Fibroblast of skin of left biceps (primary cell): ENCODE measurements at regions not wholly inside any gene's neighbourhood (a gene's known extent, or its start where the extent isn't known, plus 50 kb on each side); places are given as distances from the start of the nearest gene placed in this dataset.

Source experiments
- DNase-seq, 2 experiments: peaks; one replicate each; pipeline ENCODE4 v3.0.0-alpha.2; 2013; ENCODE audit warnings: low read depth in 2 of 2

DNA sequence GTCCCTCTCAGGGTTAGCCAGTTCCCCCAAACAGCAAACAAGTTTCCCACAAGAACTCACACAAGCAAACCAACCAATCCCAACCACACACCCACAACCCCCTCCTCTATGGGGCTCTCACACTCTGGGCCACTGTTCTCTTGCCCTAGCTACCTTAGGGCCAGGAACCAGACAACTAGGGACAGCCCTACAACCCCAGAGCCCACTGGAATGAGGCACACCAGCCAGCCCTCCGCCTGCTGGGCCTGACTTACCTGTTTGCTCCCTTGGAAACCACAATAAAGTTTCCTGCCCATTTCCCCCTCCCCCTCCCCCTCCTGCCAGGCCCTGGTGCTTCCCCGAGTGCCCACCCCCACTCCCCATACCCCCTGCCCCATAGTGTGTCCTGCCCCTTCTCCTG, 132.6 kb downstream of the WDR11 start:
- no peak for DNase-seq

DNA sequence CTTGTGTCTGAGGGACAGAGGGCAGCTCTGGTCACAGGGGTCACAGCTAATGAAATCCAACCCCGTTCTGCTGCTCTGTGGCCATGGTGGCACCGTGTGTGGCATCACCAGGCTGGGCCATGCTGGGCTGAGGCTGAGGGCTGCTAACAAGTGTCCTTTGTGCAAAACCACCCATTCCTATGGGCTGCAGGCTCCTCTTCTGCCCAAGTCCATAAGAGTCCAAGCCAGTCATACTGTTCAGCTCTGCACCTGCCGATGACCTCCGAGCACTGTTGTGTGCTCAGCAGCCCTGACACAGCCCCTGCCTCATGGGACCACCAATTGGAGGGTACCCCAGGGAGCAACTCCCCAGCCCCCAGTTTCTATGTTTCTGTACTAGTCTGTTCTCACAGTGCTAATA, 133.1 kb downstream of the WDR11 start:
- DNase-seq, result no peak

DNA sequence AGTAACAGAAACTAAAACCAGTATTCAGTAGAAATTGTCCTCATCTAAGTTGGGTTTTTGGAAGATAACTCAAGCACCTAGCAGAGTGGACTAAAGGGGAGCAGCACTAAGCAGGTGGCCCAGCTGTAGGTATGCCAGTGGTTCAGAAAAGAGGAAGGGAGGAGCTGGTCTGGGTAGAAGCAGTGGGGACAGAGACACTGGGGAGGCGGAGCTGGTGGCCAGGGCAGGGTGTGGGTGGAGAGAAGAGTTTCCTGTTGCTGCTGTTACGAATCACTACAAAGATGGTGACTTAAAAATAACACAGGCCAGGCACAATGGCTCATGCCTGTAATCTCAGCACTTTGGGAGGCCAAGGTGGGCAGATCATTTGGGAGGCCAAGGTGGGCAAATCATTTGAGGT, 136.2 kb downstream of the WDR11 start:
- DNase-seq, result no peak

DNA sequence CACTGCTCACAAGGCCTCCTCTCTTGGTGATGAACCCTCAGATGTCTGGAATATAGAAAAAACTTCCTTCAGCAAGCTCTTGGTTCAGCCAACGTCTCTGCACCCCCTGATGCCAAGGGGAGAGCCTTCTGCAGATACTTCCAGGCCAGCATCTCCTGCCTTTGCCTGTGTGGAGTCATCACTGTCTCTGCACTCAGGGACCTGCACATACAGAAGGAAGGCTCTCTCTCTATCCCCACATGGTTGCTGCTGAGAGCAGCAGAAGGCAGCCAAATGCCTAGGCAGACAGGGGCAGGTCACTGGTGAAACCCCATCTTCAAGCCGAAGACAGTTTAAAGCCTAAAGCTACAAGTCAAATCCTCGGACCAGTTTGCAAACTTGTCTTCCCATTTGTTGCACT, 137.6 kb downstream of the WDR11 start:
- no peak for DNase-seq

DNA sequence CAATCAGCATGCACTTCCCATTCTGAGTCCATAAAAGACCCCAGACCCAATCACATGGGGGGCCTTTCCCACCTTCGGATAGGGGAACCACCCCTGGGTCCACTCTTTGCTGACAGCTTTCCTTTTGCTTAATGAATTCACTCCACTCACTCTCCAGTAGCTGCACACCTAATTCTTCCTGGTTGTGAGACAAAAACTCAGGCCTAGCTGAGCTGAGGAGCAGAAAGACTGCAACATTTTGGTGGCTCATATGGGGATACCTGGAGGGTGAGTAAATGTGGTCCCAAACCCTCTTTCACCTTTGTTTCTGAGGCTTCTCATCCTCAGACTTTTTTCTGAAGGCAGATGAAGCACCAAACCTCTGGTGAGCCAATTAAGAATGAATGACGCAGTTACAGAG, 138.1 kb downstream of the WDR11 start:
- DNase-seq, result no peak

DNA sequence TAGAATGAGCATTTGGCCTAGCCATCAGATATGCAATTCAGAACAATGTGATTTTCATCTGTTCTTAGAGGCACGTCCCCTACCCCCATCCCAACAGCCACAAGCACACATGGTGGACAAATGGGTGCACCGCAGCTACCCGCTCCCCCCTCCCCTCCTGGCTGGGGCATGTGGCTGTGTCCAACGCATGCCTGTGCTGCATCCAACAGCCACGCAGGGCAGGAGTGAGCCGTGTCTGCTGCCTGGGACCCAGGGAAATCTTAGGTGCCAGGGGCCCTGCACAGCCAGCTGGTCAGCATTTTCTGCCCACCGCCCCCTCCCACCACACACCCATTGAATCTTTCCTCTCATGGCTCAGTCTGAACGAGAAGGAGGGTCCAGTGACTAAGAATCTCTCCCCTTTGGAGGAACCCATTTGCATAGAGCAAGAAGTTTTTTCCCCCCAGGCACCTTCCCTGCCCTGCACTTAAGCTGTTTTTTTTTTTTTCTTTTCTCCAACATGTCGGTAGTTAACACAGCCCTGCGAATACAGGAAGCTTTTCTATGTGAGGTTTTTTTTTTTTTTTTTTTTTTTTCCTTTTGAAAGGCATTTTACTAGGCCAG, 138.9 kb downstream of the WDR11 start:
- DNase-seq, result no peak

DNA sequence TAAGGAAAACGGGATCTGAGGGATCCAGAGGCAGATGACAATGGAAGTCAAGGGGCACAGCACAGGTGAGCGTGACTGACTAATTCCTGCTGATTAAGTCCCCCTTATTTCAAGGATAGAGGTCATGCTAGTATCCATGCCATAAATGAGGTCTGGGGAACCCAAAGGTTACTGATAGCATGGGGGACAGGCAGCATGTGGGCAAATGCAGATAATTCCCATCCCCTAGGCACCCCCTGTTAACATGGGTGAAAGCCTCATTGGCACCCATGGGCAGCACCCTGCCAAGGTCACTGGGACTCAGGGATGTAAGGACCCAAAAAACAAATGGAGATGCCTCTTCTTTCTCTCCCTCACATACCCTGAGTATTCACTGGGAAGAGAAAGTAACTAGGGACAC, 139.7 kb downstream of the WDR11 start:
- no peak for DNase-seq

DNA sequence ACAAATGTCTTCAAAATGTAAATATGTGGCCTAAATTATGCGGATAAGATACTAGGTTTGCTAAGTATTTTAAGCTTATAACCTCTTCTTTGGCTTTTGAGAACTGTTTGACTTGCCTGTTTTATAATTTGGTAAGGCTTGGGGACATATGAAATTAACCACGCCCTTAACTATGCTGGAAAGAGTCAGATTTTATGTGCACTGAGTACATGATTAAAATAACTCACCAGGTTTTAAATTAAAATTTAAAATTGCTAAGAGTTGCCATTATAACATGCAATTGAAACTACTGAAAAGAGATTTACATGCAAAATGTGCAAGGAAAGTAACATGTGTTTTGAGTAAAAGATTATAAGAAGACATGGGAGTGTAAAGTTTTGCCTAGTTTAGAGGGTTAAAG, 141.9 kb downstream of the WDR11 start:
- no peak for DNase-seq

DNA sequence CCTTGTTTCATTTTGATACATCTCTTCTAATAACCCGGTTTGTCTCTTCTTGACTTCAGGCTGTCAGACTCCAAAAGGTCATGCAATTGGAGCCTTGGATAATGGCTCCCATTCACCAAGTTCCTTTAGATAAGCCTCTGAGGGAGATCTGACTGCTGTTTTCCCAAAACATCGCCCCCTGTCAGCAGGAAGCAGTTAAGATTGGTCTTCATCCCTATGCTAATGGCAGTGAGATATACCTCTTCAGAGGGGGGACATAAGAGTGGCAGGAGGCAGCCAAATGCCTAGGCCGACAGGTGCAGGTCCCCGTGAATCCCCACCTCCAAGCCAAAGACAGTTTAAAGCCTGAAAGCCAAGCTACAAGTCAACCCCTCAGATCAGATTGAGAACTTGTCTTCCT, 144.6 kb downstream of the WDR11 start:
- no peak for DNase-seq

DNA sequence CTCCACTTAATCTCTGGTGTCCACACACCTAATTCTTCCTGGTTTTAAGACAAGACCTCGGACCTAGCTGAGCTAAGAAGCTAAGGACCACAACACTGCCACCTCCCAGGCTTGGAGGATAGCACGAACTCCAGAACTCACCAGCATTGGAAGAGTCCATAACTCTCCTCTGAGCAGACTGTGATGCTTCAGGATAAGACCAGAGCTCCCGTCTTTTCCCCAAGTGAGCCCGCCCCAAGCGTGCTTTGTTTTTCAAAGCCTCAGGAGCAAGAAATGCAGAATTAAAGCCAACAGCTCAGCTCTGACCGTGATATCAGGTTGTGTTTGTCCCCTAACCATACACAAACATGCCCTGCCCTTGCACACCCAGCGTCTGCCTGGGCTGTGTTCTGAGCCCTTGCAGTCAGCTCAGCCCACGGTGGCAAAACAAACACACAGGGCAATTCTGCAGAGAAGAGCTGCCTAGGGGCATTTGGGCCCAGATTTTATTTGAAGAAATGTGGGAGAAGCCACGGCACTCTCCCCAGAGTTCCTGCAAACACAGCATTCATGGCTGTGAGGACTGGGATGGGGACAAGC, 145.4 kb downstream of the WDR11 start:
- DNase-seq, result no peak

DNA sequence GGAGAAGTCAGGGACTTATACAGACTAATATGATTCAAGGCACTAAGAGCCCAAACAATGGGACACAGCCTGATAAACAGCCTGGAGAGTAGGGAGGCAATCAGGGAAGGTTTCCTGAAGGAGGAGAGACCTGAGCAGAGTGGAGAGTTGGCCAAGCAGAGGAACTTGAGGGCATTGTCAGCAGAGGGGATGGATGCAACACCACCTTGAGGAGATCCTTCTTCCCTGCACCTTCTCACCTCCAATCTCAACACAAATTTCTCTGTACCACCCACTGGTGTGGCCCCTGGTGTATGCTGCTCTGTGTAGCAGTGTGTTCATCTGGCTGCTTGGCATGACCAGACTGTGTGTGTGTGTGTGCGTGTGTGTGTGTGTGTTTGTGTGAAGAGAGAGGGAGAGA, 146.2 kb downstream of the WDR11 start:
- DNase-seq, result no peak

DNA sequence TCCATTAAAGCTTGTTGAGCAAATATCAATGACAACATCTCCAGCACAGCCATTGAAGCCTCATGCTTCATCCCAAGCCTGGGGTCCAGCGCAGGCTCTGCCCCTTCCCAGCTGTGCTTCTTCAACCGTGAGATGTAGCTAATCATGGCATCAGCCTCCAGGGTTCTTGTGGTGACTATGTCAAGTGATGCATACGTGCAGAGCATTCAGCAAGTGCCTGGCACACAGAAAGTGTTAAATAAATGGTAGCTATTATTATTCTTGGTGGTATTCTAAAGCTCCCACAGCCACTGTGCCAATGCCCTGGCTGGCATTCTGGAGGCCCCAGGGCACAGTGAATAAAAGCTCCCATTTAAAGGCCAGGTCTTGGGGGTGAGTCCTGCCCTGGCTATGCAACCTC, 146.6 kb downstream of the WDR11 start:
- DNase-seq, result no peak

DNA sequence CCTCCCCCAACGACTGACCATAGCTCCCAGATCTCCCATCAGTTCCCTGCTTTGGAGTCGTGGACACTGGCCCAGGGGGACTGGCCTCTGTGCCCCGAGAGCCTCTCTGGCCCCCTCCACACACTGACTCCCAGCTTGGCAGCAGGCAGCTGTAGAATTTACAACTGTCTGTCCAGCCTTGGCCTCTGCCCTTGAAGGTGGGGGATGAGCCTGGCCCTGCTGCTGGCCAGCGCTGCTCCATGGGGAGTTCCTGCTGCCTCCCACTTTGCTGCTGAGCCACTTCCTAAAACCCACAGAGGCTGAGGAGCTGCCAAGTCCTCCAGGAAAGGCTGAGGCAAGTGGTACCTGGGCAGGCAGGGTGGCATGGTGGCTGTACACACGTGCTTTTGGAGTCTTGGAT, 147.1 kb downstream of the WDR11 start:
- DNase-seq, result no peak

DNA sequence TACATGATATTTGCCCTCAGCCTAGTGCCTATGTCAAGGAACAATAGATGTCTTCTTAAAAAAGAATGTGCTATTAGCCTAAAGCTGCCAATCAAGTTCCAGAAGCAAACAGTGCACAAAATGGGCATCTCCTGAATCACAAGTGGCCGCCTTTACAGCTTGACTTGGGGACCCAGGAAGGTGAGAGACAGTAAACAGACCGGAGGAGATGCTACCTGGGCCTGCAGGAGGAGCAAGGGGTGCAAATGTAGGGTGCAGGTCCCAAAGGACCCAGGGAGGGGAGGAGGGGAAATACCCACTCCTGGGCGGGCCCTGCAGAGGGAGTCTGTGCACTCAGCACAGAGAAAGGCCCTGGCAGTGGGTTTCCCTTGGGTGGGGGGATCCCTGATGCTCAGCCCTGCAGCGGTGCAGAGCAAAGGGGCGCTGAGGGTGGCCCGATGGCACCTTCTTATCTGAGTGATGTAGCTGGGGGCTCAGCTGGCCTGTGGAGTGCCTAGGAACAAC, 147.7 kb downstream of the WDR11 start:
- no peak for DNase-seq

DNA sequence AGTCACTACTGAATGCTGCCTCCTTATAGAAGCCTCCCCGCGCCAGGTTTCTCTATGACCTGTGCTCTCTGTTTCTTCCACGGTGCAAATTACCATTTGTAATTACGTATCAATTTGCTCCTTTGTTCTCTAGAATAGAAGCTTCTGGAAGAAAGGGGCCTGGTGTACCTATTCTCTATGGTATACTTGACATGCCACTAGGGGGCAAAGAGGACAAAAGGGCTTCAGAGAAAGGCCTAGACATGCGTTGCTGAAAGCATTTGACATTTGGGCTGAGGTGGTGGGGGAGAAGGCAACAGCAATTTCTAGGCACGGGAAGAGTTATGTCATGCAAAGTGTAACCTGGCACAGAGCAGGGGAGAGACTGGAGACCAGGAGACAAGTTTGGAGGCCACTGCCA, 148.7 kb downstream of the WDR11 start:
- no peak for DNase-seq

DNA sequence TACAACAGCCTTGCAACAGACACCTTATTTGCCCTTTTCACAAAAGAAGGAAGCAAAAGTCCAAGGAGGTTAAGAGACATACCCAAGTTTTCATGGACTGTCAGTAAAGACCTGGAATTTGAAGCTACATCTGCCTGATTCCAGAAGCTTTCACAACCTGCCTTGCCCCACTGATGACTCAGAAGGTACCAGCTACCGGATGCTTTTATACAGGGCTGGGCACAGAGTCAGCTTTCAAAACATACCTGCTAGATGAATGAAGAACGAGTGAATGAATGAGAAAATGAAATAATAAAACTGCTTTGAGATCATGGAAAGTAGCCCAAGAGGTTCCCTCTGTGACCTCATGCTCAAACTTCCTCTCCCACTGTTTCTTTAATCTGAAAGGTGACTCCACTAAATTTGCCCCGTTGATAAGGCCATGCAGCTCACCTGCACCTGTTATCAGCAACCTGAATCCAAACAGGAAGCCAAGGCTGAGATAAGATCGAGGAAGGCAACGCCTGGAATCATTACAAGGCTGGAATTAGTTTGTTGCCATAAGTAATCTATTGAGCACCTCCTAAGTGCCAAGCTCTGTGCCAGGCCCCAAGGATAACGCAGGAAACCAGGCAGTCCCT, 151.5 kb downstream of the WDR11 start:
- DNase-seq, result no peak

DNA sequence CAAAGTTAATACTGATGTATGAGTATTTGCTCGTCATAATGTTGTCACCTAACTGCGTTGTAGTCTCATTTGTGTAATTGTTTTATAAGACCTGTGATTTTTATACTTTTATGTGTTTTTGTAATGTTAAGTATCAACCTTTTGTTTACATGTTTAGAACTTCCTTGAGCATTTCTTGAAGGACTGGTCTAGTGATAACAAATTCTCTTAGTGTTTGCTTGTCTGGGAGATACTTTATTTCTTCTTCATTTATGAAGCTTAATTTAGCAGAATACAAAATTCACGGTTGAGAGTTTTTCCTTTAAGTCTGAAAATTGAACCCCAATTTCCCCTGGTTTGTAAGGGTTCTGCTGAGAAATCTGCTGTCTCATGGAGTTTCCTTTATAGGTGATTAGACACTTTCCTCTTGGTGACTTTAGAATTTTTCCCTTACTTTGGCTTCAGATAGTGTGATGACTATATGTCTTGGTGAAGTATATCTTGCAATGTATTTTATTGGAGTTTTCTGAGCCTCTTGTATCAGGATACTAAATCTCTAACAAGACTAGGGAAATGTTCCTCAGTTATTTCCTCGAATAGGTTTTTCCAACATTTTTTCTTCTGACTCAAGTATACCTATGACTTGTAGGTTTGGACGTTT, 154.9 kb downstream of the WDR11 start:
- DNase-seq, result no peak

DNA sequence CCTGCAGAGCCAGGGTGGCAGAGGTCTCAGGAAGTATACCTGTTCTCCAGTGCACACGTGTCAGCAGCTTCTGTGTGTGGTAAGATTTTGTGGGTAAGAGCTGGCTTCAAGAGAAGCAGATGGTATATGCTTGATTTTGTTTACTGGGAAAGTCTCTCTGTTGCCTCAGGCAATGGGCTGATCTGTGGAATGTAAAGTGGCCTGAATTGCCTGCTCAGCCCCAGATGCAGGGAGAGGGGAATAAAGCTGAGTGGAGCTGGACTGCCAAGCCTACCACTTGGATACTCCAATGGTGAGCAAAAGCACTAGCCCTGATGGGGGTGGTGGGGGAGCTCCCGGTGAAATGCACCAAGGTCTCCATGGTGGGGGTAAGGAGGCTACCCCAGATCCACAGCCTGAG, 156.1 kb downstream of the WDR11 start:
- DNase-seq, result no peak

DNA sequence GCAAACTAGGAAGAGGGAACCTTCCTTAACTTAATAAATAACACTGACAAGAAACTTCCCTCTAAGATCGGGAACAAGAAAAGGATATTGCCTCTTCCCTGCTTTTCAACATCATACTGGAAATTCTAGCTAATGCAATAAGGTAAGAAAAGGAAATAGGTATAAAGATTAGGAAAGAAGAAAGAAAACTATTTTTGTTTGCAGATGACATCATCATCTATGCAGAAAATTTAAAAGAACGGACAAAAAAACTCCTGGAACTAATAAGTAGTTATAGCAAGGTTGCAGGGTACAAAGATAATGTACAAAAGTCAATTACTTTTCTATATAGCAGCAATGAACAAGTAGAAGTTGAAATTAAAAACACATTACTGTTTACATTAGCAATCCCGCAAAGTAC, 164.8 kb downstream of the WDR11 start:
- no peak for DNase-seq

DNA sequence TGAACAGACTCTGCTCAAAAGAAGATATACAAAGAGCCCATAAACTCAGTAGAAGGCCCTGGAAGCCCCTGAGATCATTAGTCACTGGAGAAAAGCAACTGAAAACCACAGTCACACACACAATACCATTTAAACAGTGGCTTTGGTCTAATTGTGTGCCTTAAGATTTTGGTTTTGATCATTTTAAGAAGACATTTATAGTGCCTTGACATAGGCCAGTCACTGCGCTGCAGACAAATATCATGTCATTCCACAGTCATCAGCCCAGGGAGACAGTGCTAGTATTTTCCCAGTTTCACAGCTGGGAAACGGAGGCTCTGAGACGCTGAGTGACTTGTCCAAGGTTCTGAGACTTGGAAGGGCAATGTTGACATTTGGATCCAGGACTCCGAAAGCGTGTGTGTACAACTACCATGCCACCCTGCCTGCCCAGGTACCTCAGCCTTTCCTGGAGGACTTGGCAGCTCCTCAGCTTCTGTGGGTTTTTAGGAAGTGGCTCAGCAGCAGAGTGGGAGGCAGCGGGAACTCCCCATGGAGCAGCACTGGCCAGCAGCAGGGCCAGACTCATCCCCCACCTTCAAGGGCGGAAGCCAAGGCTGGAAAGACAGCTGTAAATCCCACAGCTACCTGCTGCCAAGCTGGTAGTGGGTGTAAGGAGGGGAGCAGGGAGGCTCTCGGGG, 173.9 kb downstream of the WDR11 start:
- DNase-seq, result no peak

DNA sequence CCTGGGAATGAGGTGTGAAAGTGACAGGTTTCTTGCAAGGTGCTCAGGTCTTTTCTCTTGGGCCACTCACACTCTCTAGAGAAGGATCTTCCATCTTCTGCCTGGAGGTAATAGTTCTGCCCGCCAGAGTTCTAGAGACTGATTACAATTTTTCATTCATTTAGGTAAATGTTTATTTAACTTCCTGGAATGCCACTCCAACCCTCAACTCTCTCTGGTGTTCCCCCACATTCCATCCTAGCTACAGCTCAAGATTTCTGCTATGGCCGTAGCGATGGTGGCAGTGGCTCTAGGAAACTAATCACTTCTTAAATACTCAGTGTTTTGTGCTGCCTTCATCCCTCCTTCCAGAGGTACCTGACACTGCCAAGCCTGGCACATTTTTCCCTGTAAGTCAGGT, 174.6 kb downstream of the WDR11 start:
- DNase-seq, result no peak

DNA sequence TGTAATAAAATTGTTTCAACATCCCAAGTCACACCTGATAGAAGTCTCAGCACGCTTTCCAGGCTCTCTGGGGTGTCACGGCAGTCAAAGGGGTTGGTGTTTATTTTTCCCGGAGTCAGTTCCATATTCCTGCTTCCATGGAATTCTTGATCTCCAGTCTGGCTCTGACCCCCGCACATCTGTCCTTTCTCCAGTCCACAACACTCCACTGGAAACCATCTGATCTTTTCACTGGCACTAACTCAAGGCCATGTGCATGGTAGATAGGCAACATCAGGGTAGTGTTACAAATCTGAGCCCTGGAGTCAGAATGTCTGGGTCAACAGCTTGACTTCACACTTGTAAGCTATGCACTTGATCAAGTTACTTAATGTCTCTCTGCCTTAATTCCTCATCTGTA, 176.2 kb downstream of the WDR11 start:
- no peak for DNase-seq

DNA sequence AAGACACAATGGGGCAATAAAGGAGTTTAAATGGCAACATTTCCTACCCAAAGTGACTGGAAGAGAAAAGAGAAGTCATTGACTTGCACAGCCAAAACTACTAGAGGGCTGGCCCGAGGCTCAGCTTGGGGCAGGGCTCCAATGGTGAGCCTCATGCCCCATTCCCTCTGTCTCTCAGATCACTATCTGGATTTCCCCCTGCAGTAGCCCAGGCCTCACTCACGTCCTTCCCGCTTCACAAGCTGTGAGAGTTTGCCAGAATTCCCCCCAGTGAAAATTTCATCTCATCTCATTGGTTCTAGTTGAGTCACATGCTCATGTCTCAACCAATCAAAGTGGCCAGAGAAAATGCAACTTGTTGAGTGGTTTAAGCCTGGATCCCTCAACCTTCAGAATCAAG, 181.3 kb downstream of the WDR11 start:
- no peak for DNase-seq
